Neural progenitor cell (in vitro differentiated cells): ENCODE measurements at regions not wholly inside any gene's neighbourhood (a gene's known extent, or its start where the extent isn't known, plus 50 kb on each side); places are given as distances from the start of the nearest gene placed in this dataset.

Experiments used
- EZH2 ChIP-seq: fragments of 200-600 bp; sonication (generic); IDR thresholded peaks from 2 replicates; pipeline ENCODE4 v1.6.1; 2017; ENCODE audit warnings: antibody characterized with exemption, mild to moderate bottlenecking, moderate library complexity
- EZH2phosphoT487 ChIP-seq: fragments of 200-600 bp; sonication (generic); IDR thresholded peaks from 2 replicates; pipeline ENCODE4 v1.6.1; 2017; ENCODE audit warnings: antibody characterized with exemption
- TF ChIP-seq, protein P1 (sequence below): fragments of 200-600 bp; sonication (generic); IDR thresholded peaks from 2 replicates; pipeline ENCODE4 v1.5.1; 2017; ENCODE audit warnings: antibody characterized with exemption, mild to moderate bottlenecking

DNA sequence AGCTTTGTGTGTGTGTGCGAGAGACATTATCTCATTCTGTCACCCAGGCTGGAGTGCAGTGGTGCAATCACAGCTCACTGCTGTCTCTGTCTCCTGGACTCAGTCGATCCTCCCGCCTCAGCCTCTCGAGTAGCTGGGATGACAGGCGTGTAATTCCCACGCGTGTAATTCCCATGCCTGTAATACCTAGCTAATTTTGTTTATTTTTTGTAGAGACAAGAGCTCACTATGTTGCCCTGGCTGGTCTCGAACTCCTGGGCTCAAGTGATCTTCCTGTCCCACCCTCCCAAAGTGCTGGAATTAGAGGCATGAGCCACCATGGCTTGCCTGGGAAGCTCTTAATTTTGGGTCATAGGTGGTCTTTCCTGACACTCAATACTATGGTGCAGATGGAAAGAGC, 205.3 kb upstream of the TNRC6C start:
- TF ChIP-seq, protein P1, sequence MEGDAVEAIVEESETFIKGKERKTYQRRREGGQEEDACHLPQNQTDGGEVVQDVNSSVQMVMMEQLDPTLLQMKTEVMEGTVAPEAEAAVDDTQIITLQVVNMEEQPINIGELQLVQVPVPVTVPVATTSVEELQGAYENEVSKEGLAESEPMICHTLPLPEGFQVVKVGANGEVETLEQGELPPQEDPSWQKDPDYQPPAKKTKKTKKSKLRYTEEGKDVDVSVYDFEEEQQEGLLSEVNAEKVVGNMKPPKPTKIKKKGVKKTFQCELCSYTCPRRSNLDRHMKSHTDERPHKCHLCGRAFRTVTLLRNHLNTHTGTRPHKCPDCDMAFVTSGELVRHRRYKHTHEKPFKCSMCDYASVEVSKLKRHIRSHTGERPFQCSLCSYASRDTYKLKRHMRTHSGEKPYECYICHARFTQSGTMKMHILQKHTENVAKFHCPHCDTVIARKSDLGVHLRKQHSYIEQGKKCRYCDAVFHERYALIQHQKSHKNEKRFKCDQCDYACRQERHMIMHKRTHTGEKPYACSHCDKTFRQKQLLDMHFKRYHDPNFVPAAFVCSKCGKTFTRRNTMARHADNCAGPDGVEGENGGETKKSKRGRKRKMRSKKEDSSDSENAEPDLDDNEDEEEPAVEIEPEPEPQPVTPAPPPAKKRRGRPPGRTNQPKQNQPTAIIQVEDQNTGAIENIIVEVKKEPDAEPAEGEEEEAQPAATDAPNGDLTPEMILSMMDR, result no peak
- TF ChIP-seq EZH2 (no peak), EZH2phosphoT487 (no peak)
